A549 (cell line): ENCODE measurements at regions not wholly inside any gene's neighbourhood (a gene's known extent, or its start where the extent isn't known, plus 50 kb on each side); places are given as distances from the start of the nearest gene placed in this dataset.

Source experiments
- ATAC-seq, 2 experiments: fragments of 200-7000 bp in 1 of 2; fragments of >200 bp in 1 of 2; cut with Nextera tagmentation in 1 of 2; cut with Tn5 transposase in 1 of 2; 3 replicates each; pipeline versions ENCODE4 v1.8.0 to v1.9.1; 2018 to 2020; ENCODE audit warnings: mild to moderate bottlenecking in 1 of 2, moderate library complexity in 1 of 2
- CTCF ChIA-PET: fragments of 300-600 bp; sonication (Branson Sonifier 250); formaldehyde crosslinking; extraction: SDS; loops from one replicate; lab custom pipeline; 2021; ENCODE audit warnings: antibody characterized with exemption, inconsistent platforms; lab: Yijun Ruan, JAX
- POLR2A ChIA-PET: fragments of 350-600 bp; formaldehyde crosslinking; extraction: SDS; loops from one replicate; lab custom pipeline; 2021; ENCODE audit warnings: antibody characterized with exemption, inconsistent platforms; lab: Yijun Ruan, JAX
- DNase-seq, 2 experiments: peaks; one replicate each; pipeline versions ENCODE4 v3.0.0 to v3.0.0-alpha.2; 2011 to 2016; ENCODE audit warnings: low read depth in 1 of 2, low spot score in 1 of 2
- FAIRE-seq: peaks from 2 replicates; lab custom pipeline; 2011; peaks lifted over from hg19 to GRCh38; lab: Jason Lieb, UNC
- H3K27ac ChIP-seq, 2 experiments: fragments of >200 bp; sonication (Bioruptor Twin); formaldehyde crosslinking; 3 replicates each; pipeline ENCODE4 v1.5.1; 2016 to 2017
- H3K4me1 ChIP-seq: fragments of >200 bp; sonication (Bioruptor Twin); formaldehyde crosslinking; 3 replicates; pipeline ENCODE4 v1.6.1; 2016
- H3K4me2 ChIP-seq: fragments of >200 bp; sonication (Bioruptor Twin); formaldehyde crosslinking; 3 replicates; pipeline ENCODE4 v1.6.1; 2016
- H3K4me3 ChIP-seq: fragments of >200 bp; sonication (Bioruptor Twin); formaldehyde crosslinking; 3 replicates; pipeline ENCODE4 v1.5.1; 2016
- H3K9me3 ChIP-seq: fragments of >200 bp; sonication (Bioruptor Twin); formaldehyde crosslinking; 3 replicates; pipeline ENCODE4 v1.6.1; 2016
- CBX8 ChIP-seq: fragments of 200-600 bp; sonication (generic); IDR thresholded peaks from 2 replicates; pipeline ENCODE4 v1.6.1; 2016
- CHD2 ChIP-seq: fragments of 150-350 bp; IDR thresholded peaks from 2 replicates; pipeline ENCODE4 v1.6.1; 2014; ENCODE audit warnings: low read length; ENCODE audit not compliant: partially characterized antibody
- CHD4 ChIP-seq: fragments of 200-600 bp; sonication (generic); IDR thresholded peaks from 2 replicates; pipeline ENCODE4 v1.6.1; 2016; ENCODE audit warnings: antibody characterized with exemption, mild to moderate bottlenecking, borderline replicate concordance
- EHF ChIP-seq: fragments of 250-450 bp; sonication (Bioruptor Pico); IDR thresholded peaks from 2 replicates; pipeline ENCODE4 v1.5.0; 2020; ENCODE audit warnings: mild to moderate bottlenecking
- EHMT2 ChIP-seq: fragments of 200-600 bp; sonication (generic); IDR thresholded peaks from 2 replicates; pipeline ENCODE4 v1.6.1; 2016; ENCODE audit warnings: antibody characterized with exemption, low read depth, mild to moderate bottlenecking, moderate library complexity
- EP300 ChIP-seq, 2 experiments: fragments of >200 bp; sonication (Bioruptor Twin); formaldehyde crosslinking; IDR thresholded peaks; 2 replicates in 1 of 2; 3 replicates in 1 of 2; pipeline ENCODE4 v1.6.1; 2016 to 2017
- FOSB ChIP-seq: fragments of 250-450 bp; sonication (Bioruptor Pico); IDR thresholded peaks from 2 replicates; pipeline ENCODE4 v1.5.0; 2020; ENCODE audit warnings: mild to moderate bottlenecking, moderate library complexity
- FOSL2 ChIP-seq, 2 experiments: fragments of 450-650 bp in 1 of 2; fragments of >200 bp in 1 of 2; sonication (Bioruptor Twin) in 1 of 2; formaldehyde crosslinking; IDR thresholded peaks; 2 replicates each; pipeline versions ENCODE4 v1.5.0 to v1.6.1; 2016 to 2020; ENCODE audit warnings: mild to moderate bottlenecking in 1 of 2, moderate library complexity in 1 of 2
- FOXS1 ChIP-seq: fragments of 250-450 bp; sonication (Bioruptor Pico); IDR thresholded peaks from 2 replicates; pipeline ENCODE4 v1.5.0; 2020; ENCODE audit warnings: mild to moderate bottlenecking, moderate library complexity
- GATA3 ChIP-seq: IDR thresholded peaks from 2 replicates; pipeline ENCODE4 v1.6.1; 2012; ENCODE audit warnings: borderline replicate concordance
- HDAC2 ChIP-seq: fragments of 200-600 bp; sonication (generic); IDR thresholded peaks from 2 replicates; pipeline ENCODE4 v1.6.1; 2016
- HEYL ChIP-seq: fragments of 250-450 bp; sonication (Bioruptor Pico); IDR thresholded peaks from 2 replicates; pipeline ENCODE4 v1.8.0; 2021; ENCODE audit warnings: mild to moderate bottlenecking, moderate library complexity
- HMGXB4 ChIP-seq: fragments of 250-450 bp; sonication (Bioruptor Pico); IDR thresholded peaks from 2 replicates; pipeline ENCODE4 v1.5.0; 2021; ENCODE audit warnings: mild to moderate bottlenecking, moderate library complexity, borderline replicate concordance
- HOXA7 ChIP-seq: fragments of 250-450 bp; sonication (Bioruptor Pico); IDR thresholded peaks from 2 replicates; pipeline ENCODE4 v1.5.0; 2020; ENCODE audit warnings: mild to moderate bottlenecking, moderate library complexity
- HOXB13 ChIP-seq: fragments of 250-450 bp; sonication (Bioruptor Pico); IDR thresholded peaks from 2 replicates; pipeline ENCODE4 v1.5.0; 2020; ENCODE audit warnings: low read depth, mild to moderate bottlenecking, moderate library complexity
- HOXB5 ChIP-seq: fragments of 250-450 bp; sonication (Bioruptor Pico); IDR thresholded peaks from 2 replicates; pipeline ENCODE4 v1.5.0; 2020; ENCODE audit warnings: mild to moderate bottlenecking, moderate library complexity
- JUN ChIP-seq, 2 experiments: fragments of >200 bp; sonication (Bioruptor Twin); formaldehyde crosslinking; IDR thresholded peaks; 2 replicates in 1 of 2; 3 replicates in 1 of 2; pipeline ENCODE4 v1.6.1; 2016 to 2017
- KDM1A ChIP-seq: fragments of 200-600 bp; sonication (generic); IDR thresholded peaks from 2 replicates; pipeline ENCODE4 v1.6.1; 2016; ENCODE audit warnings: low read depth, mild to moderate bottlenecking
- MAX ChIP-seq: IDR thresholded peaks from 2 replicates; pipeline ENCODE4 v1.6.1; 2012
- MAZ ChIP-seq: fragments of 150-350 bp; IDR thresholded peaks from 2 replicates; pipeline ENCODE4 v1.6.1; 2014; ENCODE audit warnings: antibody characterized with exemption, low read depth, low read length, borderline replicate concordance
- MYC ChIP-seq: IDR thresholded peaks from 2 replicates; pipeline ENCODE4 v1.6.1; 2012; ENCODE audit warnings: mild to moderate bottlenecking, inconsistent platforms, low read length, improper control_type of control experiment, borderline replicate concordance
- RAD21 ChIP-seq, 2 experiments: fragments of >200 bp in 1 of 2; sonication (Bioruptor Twin) in 1 of 2; formaldehyde crosslinking in 1 of 2; IDR thresholded peaks in 1 of 2; conservative IDR thresholded peaks in 1 of 2; 2 replicates in 1 of 2; 3 replicates in 1 of 2; pipeline ENCODE4 v1.6.1; 2012 to 2018; ENCODE audit warnings: inconsistent platforms in 1 of 2
- RCOR1 ChIP-seq: fragments of 150-350 bp; IDR thresholded peaks from 2 replicates; pipeline ENCODE4 v1.6.1; 2014; ENCODE audit warnings: antibody characterized with exemption, low read length, low read depth
- REST ChIP-seq: fragments of 200-600 bp; sonication (generic); IDR thresholded peaks from 2 replicates; pipeline ENCODE4 v1.6.1; 2016; ENCODE audit warnings: antibody characterized with exemption, mild to moderate bottlenecking, moderate library complexity
- RFX5 ChIP-seq: fragments of 450-650 bp; IDR thresholded peaks from 2 replicates; pipeline ENCODE4 v1.7.1; 2014; ENCODE audit warnings: antibody characterized with exemption, mild to moderate bottlenecking, moderate library complexity
- SMC3 ChIP-seq: fragments of >200 bp; sonication (Bioruptor Twin); formaldehyde crosslinking; IDR thresholded peaks from 3 replicates; pipeline ENCODE4 v1.6.1; 2018; ENCODE audit warnings: inconsistent platforms
- TP53 ChIP-seq: fragments of 250-450 bp; sonication (Bioruptor Pico); IDR thresholded peaks from 2 replicates; pipeline ENCODE4 v1.5.0; 2021; ENCODE audit warnings: mild to moderate bottlenecking, moderate library complexity
- ZC3H11A ChIP-seq: fragments of 450-650 bp; IDR thresholded peaks from 2 replicates; pipeline ENCODE4 v1.6.1; 2014; ENCODE audit warnings: antibody characterized with exemption, mild to moderate bottlenecking
- ZFP36 ChIP-seq: fragments of 450-650 bp; IDR thresholded peaks from 2 replicates; pipeline ENCODE4 v1.6.1; 2014; ENCODE audit warnings: borderline replicate concordance; ENCODE audit not compliant: partially characterized antibody
- ZNF302 ChIP-seq: fragments of 250-450 bp; sonication (Bioruptor Pico); IDR thresholded peaks from 2 replicates; pipeline ENCODE4 v1.9.0; 2021; ENCODE audit warnings: inconsistent platforms, mild to moderate bottlenecking, moderate library complexity
- WGBS: methylation state at CpG from one replicate; pipeline ENCODE4 v1.1.6; 2017; ENCODE audit errors: missing lambda C conversion rate; 5-methylcytosine and 5-hydroxymethylcytosine counted together
- TF ChIP-seq, protein P1 (sequence below): fragments of 150-350 bp; IDR thresholded peaks from 2 replicates; pipeline ENCODE4 v1.6.1; 2014; ENCODE audit warnings: low read depth, mild to moderate bottlenecking, low read length
- TF ChIP-seq, protein P2 (sequence below): IDR thresholded peaks from 2 replicates; pipeline ENCODE4 v1.6.1; 2012; ENCODE audit warnings: low read depth, borderline replicate concordance

DNA sequence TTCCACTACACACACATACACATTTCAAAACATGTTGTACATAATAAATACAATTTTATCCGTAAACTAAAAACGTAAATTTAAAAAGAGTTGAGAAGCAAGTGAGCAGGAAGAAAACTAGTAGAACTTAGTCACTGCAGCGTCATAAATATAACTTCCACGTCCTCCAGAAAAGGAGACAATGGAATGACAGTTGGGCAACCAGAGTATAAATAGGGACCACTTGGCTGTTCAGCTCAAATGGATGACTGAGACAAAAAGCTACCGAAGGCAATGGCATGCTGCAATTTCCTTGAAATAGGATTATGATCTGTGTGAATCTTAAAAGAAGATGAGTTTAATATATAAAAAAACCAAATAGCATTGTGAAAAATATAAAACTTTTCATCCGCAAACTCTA is 438.5 kb upstream of the RGMB start:
- WGBS: 41% methylated on average over 6 of the region's 6 CpGs
- H3K4me2 ChIP-seq: no peak overlapping the region
- peaks cover 5% of the 10 kb centered on the region; the same call in 1 of the 3 replicates for H3K9me3 ChIP-seq
- DNase-seq (no peak), FAIRE-seq (no peak), ATAC-seq (no peak)
- H3K4me3 ChIP-seq: no peak overlapping the region
- ChIA-PET POLR2A (no interaction called here), CTCF (no interaction called here)
- no peak for TF ChIP-seq HEYL (CRISPR knock-in tag)
- TF ChIP-seq MYC: no peak
- TF ChIP-seq RAD21 (conservative IDR thresholded peaks at IDR 0.05 in 1 of 2, IDR thresholded peaks at IDR 0.05 in 1 of 2): no peak
- TF ChIP-seq JUN (IDR thresholded peaks at IDR 0.05): no peak
- no peak for TF ChIP-seq EP300 (IDR thresholded peaks at IDR 0.05)
- TF ChIP-seq, protein P1, sequence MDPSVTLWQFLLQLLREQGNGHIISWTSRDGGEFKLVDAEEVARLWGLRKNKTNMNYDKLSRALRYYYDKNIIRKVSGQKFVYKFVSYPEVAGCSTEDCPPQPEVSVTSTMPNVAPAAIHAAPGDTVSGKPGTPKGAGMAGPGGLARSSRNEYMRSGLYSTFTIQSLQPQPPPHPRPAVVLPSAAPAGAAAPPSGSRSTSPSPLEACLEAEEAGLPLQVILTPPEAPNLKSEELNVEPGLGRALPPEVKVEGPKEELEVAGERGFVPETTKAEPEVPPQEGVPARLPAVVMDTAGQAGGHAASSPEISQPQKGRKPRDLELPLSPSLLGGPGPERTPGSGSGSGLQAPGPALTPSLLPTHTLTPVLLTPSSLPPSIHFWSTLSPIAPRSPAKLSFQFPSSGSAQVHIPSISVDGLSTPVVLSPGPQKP: no peak
- TF ChIP-seq MAX: no peak
- TF ChIP-seq REST: no peak
- no peak for TF ChIP-seq HOXB5 (CRISPR knock-in tag)
- no peak for TF ChIP-seq TP53
- TF ChIP-seq SMC3: no peak
- no peak for TF ChIP-seq KDM1A
- TF ChIP-seq FOSL2 (IDR thresholded peaks at IDR 0.05): no peak
- no peak for TF ChIP-seq FOSL2 (CRISPR knock-in tag; IDR thresholded peaks at IDR 0.05)
- no peak for TF ChIP-seq ZC3H11A
- TF ChIP-seq MAZ: no peak
- TF ChIP-seq EHF: no peak
- TF ChIP-seq RCOR1: no peak
- no peak for TF ChIP-seq ZFP36
- TF ChIP-seq HOXA7: no peak
- no peak for TF ChIP-seq HDAC2
- no peak overlapping the region for H3K27ac ChIP-seq
- no peaks in the 10 kb centered on the region for H3K4me1 ChIP-seq

GRCh38 chr5:98339141-98339848 is 434.2 kb upstream of the RGMB start:
- H3K4me1 ChIP-seq: no peaks in the 10 kb centered on the region
- POLR2A ChIA-PET: no interaction called here
- CTCF ChIA-PET: no interaction called here
- no peak overlapping the region for H3K4me2 ChIP-seq
- no peak overlapping the region for H3K27ac ChIP-seq
- no peak overlapping the region for H3K4me3 ChIP-seq
- H3K9me3 ChIP-seq: peaks cover 2% of the 10 kb centered on the region; the same call in 1 of the 3 replicates
- DNase-seq (no peak), FAIRE-seq (no peak), ATAC-seq (no peak)
- 51% methylated on average over 20 of the region's 21 CpGs for WGBS
- TF ChIP-seq EHMT2 (no peak), HMGXB4 (CRISPR knock-in tag) (no peak), TP53 (no peak), GATA3 (no peak), FOXS1 (CRISPR knock-in tag) (no peak), FOSB (CRISPR knock-in tag) (no peak), MAZ (no peak), CBX8 (no peak), CHD4 (no peak), HOXB13 (CRISPR knock-in tag) (no peak), RFX5 (no peak), CHD2 (no peak), ZNF302 (no peak), RCOR1 (no peak), EHF (no peak)
- TF ChIP-seq, protein P2, sequence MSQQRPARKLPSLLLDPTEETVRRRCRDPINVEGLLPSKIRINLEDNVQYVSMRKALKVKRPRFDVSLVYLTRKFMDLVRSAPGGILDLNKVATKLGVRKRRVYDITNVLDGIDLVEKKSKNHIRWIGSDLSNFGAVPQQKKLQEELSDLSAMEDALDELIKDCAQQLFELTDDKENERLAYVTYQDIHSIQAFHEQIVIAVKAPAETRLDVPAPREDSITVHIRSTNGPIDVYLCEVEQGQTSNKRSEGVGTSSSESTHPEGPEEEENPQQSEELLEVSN: no peak
